ENCODE measurements at regions not wholly inside any gene's neighbourhood (a gene's known extent, or its start where the extent isn't known, plus 50 kb on each side); places are given as distances from the start of the nearest gene placed in this dataset.

DNA sequence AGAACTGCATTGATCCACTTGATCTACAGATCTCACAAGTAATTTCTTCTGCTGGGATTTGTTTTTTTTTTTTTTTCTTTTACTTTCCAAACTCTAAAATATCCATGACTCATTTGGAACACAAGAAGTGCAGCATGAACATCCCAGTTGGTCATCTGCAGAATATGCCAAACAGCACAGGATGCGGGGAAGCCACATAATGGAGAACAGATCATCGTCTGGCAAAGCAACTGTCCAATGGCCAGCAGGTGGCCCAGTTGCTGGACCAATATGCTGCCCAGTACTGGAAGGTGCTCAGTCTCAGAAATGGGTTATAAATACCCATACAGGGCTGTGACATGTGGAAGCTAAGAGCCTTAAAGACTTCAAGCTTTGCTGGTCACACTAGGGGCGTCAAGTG lies 221.3 kb upstream of the TAS2R1 start:
- no peak overlapping the region for H3K23ac ChIP-seq (ENCODE audit: insufficient read length)
- no peaks in the 10 kb centered on the region for H3K9me3 ChIP-seq (ENCODE audit: insufficient read depth in 2 of 2, low read depth in 1 of 2, low read length in 1 of 2)
- no peak overlapping the region for H3K4ac ChIP-seq (replicated peaks; ENCODE audit: insufficient read length, low read depth, low read length)
- DNase-seq (ENCODE audit: low read depth in 1 of 2, low spot score in 2 of 2), result no peak
- ChIA-PET CTCF (ENCODE audit: partially characterized antibody) (interaction anchor here (1.7 to 2.1 kb wide), 2 partner anchors 11 to 58 kb away, joined by 4 to 7 read pairs; no protein-coding TSS in a partner anchor), POLR2A (ENCODE audit: partially characterized antibody) (no interaction called here)
- H2BK12ac ChIP-seq (ENCODE audit: low read depth, low read length), result no peak overlapping the region
- no peak overlapping the region for H2AFZ ChIP-seq (ENCODE audit: low read length)
- WGBS, 2 experiments (ENCODE audit: extremely low coverage in 1 of 2, insufficient coverage in 1 of 2, insufficient read length in 1 of 2, insufficient replicate concordance in 2 of 2, low coverage in 1 of 2, low lambda C conversion rate in 2 of 2, missing lambda C conversion rate in 1 of 2), result 96% methylated on average over 3 of the region's 3 CpGs; no CpG with 5 or more reads in 1 of the 2 experiments
- H3K27ac ChIP-seq (ENCODE audit: low read depth, low read length), result no peak overlapping the region
- no peaks in the 10 kb centered on the region for H3K23me2 ChIP-seq (ENCODE audit: low read depth, low read length)
- H2BK20ac ChIP-seq (ENCODE audit: low read length), result no peak overlapping the region
- H3K9ac ChIP-seq (replicated peaks in 1 of 4; ENCODE audit: extremely low read depth in 1 of 4, low read depth in 3 of 4, low read length in 3 of 4), result no peak overlapping the region
- no peak overlapping the region for H4K5ac ChIP-seq (ENCODE audit: insufficient read length, low read depth, low read length)
- no peak for FAIRE-seq
- no peak overlapping the region for H2BK5ac ChIP-seq (ENCODE audit: low read depth, low read length)
- no peaks in the 10 kb centered on the region for H3K79me2 ChIP-seq (ENCODE audit: control insufficient read depth in 1 of 2, insufficient read depth in 2 of 2, low read length in 2 of 2)
- H3K14ac ChIP-seq (ENCODE audit: insufficient read length), result no peak overlapping the region
- no peak overlapping the region for H3K56ac ChIP-seq (replicated peaks; ENCODE audit: insufficient read length, low read depth, low read length)
- H3K18ac ChIP-seq (ENCODE audit: extremely low read depth, low read length), result no peak overlapping the region
- H3K4me2 ChIP-seq (ENCODE audit: insufficient read depth in 1 of 2, low read depth in 2 of 2, low read length in 2 of 2), result no peak overlapping the region
- no peak overlapping the region for H4K91ac ChIP-seq (replicated peaks; ENCODE audit: insufficient read length, low read length)
- H3K36me3 ChIP-seq (ENCODE audit: control insufficient read depth in 2 of 4, insufficient read depth in 4 of 4, low read length in 3 of 4), result no peaks in the 10 kb centered on the region
- no peak for TF ChIP-seq POU5F1 (IDR thresholded peaks at IDR 0.05; ENCODE audit: low read depth, low read length)
- no peak for TF ChIP-seq NANOG (IDR thresholded peaks at IDR 0.05; ENCODE audit: insufficient read depth, low read depth, low read length, poor library complexity, severe bottlenecking)
- no peak for TF ChIP-seq POLR2AphosphoS5 (IDR thresholded peaks at IDR 0.05; ENCODE audit: low read depth, low read length)
- TF ChIP-seq SIN3A (conservative IDR thresholded peaks at IDR 0.05 in 1 of 2, IDR thresholded peaks at IDR 0.05 in 1 of 2; ENCODE audit: low read depth in 1 of 2, low read length in 2 of 2), result no peak
- H3K27me3 ChIP-seq (replicated peaks in 1 of 4; ENCODE audit: control insufficient read depth in 3 of 4, extremely low read depth in 1 of 4, insufficient read depth in 3 of 4, low read length in 3 of 4), result no peaks in the 10 kb centered on the region
- H3K4me1 ChIP-seq (replicated peaks in 1 of 4; ENCODE audit: control insufficient read depth in 3 of 4, insufficient read depth in 4 of 4, low read length in 3 of 4), result no peaks in the 10 kb centered on the region
- H2AK5ac ChIP-seq (ENCODE audit: low read depth, low read length), result no peak overlapping the region
- H4K20me1 ChIP-seq (replicated peaks in 1 of 2; ENCODE audit: control insufficient read depth in 1 of 2, insufficient read depth in 2 of 2, low read length in 2 of 2), result no peaks in the 10 kb centered on the region
- H2BK120ac ChIP-seq (replicated peaks; ENCODE audit: low read depth, low read length), result no peak overlapping the region
- H3K79me1 ChIP-seq (ENCODE audit: low read depth, low read length), result no peaks in the 10 kb centered on the region
- no peak overlapping the region for H4K8ac ChIP-seq (ENCODE audit: extremely low read depth, insufficient read depth, low read length)
- no peak overlapping the region for H3K4me3 ChIP-seq (ENCODE audit: extremely low read depth in 1 of 4, insufficient read depth in 2 of 4, low read depth in 3 of 4, low read length in 4 of 4)
- H2BK15ac ChIP-seq (ENCODE audit: low read length), result no peak overlapping the region
